ENCODE measurements at regions not wholly inside any gene's neighbourhood (a gene's known extent, or its start where the extent isn't known, plus 50 kb on each side); places are given as distances from the start of the nearest gene placed in this dataset.

- DNase-seq (ENCODE audit: low read depth in 2 of 2) = no peak
- H3K4me3 ChIP-seq (replicated peaks in 1 of 2; ENCODE audit: low read depth in 2 of 2, low read length in 2 of 2) = no peak overlapping the region
- no peak for TF ChIP-seq CTCF (IDR thresholded peaks at IDR 0.05; ENCODE audit: low read depth, low read length)
These were observed 60.5 kb upstream of the SHISAL1 start for GRCh38 chr22:44373234-44373633.

- H3K4me3 ChIP-seq (replicated peaks in 1 of 2; ENCODE audit: low read depth in 2 of 2, low read length in 2 of 2) = no peak overlapping the region
- TF ChIP-seq CTCF (IDR thresholded peaks at IDR 0.05; ENCODE audit: low read depth, low read length) = no peak
- DNase-seq (ENCODE audit: low read depth in 2 of 2) = no peak
These were observed 59.9 kb upstream of the SHISAL1 start for GRCh38 chr22:44372611-44373010.

GRCh38 chr22:44371741-44372525, 59.2 kb upstream of the SHISAL1 start:
- DNase-seq (ENCODE audit: low read depth in 2 of 2) = no peak
- H3K4me3 ChIP-seq (replicated peaks in 1 of 2; ENCODE audit: low read depth in 2 of 2, low read length in 2 of 2) = no peak overlapping the region
- TF ChIP-seq CTCF (IDR thresholded peaks at IDR 0.05; ENCODE audit: low read depth, low read length) = no peak

- DNase-seq (ENCODE audit: low read depth in 2 of 2) = no peak
- no peak overlapping the region for H3K4me3 ChIP-seq (replicated peaks in 1 of 2; ENCODE audit: low read depth in 2 of 2, low read length in 2 of 2)
- TF ChIP-seq CTCF (IDR thresholded peaks at IDR 0.05; ENCODE audit: low read depth, low read length) = no peak
These were observed 57.4 kb upstream of the SHISAL1 start for GRCh38 chr22:44369916-44370801.

- TF ChIP-seq CTCF (IDR thresholded peaks at IDR 0.05; ENCODE audit: low read depth, low read length) = peak; percentile 20
- H3K4me3 ChIP-seq (replicated peaks in 1 of 2; ENCODE audit: low read depth in 2 of 2, low read length in 2 of 2) = no peak overlapping the region
- DNase-seq (ENCODE audit: low read depth in 2 of 2) = no peak
These were observed 56.5 kb upstream of the SHISAL1 start for GRCh38 chr22:44369293-44369661.

- no peak overlapping the region for H3K4me3 ChIP-seq (replicated peaks in 1 of 2; ENCODE audit: low read depth in 2 of 2, low read length in 2 of 2)
- no peak for DNase-seq (ENCODE audit: low read depth in 2 of 2)
- no peak for TF ChIP-seq CTCF (IDR thresholded peaks at IDR 0.05; ENCODE audit: low read depth, low read length)
These were observed 56.0 kb upstream of the SHISAL1 start for GRCh38 chr22:44368611-44369292.

Data from cardiac fibroblast (primary cell).